Heart left ventricle (tissue), 13 donors: ENCODE measurements at regions not wholly inside any gene's neighbourhood (a gene's known extent, or its start where the extent isn't known, plus 50 kb on each side); places are given as distances from the start of the nearest gene placed in this dataset.

Experiments used
- POLR2A ChIP-seq, 2 donors: fragments of 450-650 bp; IDR thresholded peaks; one replicate each; pipeline ENCODE4 v1.6.1; 2017; ENCODE audit warnings: antibody characterized with exemption in 2 of 2, mild to moderate bottlenecking in 2 of 2, moderate library complexity in 2 of 2
- TF ChIP-seq, protein P1 (sequence below), 12 donors: fragments of 200-600 bp; sonication (generic) in 4 of 12; IDR thresholded peaks; one replicate each; pipeline versions ENCODE4 v1.5.0 to v1.8.0; 2018 to 2022; ENCODE audit warnings: antibody characterized with exemption in 12 of 12, mild to moderate bottlenecking in 5 of 12
- donor health status: ischemic (EF 13 %, LVEDD 7.1; RV severe dilation, severe dysfunction).
- donor health status: DM: no; HTN: yes; CAD: no.
- donor health status: DM: no; HTN: no; CAD: no.
- donor health status: ischemic (EF 25% LVEDD 6.9; RV normal size, moderate dysfunction).
- donor health status: ischemic (EF 25% LVEDD 5.7; RV mildly dilated, moderate dysfunction).
- donor health status: ischemic (EF 35%, LVEDD 5.7; RV mildly dilated, moderate dysfunction).
- donor health status: nonischemic (EF 11% LVEDD 7.7; RV severe dilation, severe dysfunction).
- donor health status: DM: yes; HTN: yes; CAD: no.
- donor health status: PGD.
- donor health status: ischemic (EF 29% LVEDD 5.4; RV normal size, mild dysfunction).
- donor health status: nonischemic (EF 23%, LVEDD 6.1; RV moderate dilation, normal function).

DNA sequence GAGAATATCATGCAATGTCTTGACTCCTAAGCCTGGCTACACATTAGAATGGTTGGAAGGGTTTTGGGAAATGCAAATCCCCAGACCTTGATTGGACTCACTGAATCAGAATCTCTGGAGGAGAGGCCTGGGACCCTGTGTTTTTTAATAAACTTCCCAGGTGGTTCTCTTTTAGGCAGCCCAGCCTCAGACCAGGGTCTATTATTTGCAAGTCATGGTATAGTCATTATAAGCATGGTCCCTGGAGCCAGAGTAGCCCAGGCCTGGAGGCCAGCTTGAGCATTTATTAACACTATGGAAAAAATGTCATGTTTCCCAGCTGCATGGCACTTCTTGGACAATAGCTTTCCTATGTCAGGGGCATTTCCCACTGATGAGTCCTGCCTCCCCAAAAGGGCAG lies 266.9 kb downstream of the NPIPA8 start:
- TF ChIP-seq POLR2A (IDR thresholded peaks at IDR 0.05) = no peak
- TF ChIP-seq, protein P1, sequence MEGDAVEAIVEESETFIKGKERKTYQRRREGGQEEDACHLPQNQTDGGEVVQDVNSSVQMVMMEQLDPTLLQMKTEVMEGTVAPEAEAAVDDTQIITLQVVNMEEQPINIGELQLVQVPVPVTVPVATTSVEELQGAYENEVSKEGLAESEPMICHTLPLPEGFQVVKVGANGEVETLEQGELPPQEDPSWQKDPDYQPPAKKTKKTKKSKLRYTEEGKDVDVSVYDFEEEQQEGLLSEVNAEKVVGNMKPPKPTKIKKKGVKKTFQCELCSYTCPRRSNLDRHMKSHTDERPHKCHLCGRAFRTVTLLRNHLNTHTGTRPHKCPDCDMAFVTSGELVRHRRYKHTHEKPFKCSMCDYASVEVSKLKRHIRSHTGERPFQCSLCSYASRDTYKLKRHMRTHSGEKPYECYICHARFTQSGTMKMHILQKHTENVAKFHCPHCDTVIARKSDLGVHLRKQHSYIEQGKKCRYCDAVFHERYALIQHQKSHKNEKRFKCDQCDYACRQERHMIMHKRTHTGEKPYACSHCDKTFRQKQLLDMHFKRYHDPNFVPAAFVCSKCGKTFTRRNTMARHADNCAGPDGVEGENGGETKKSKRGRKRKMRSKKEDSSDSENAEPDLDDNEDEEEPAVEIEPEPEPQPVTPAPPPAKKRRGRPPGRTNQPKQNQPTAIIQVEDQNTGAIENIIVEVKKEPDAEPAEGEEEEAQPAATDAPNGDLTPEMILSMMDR (IDR thresholded peaks at IDR 0.05) = no peak
